GM23338 (cell line): ENCODE measurements at regions not wholly inside any gene's neighbourhood (a gene's known extent, or its start where the extent isn't known, plus 50 kb on each side); places are given as distances from the start of the nearest gene placed in this dataset.

ENCODE experiments used
- ATAC-seq: fragments of 200-7000 bp; cut with Tn5 transposase; 3 replicates; pipeline ENCODE4 v1.9.1; 2020
- DNase-seq: peaks from one replicate; pipeline ENCODE4 v3.0.0-alpha.2; 2015; ENCODE audit warnings: low spot score
- H2AFZ ChIP-seq: fragments of 200-600 bp; sonication (generic); 2 replicates; pipeline ENCODE4 v1.8.0; 2016; ENCODE audit warnings: antibody characterized with exemption, mild to moderate bottlenecking, moderate library complexity
- H3F3A ChIP-seq: fragments of 200-600 bp; sonication (generic); replicated peaks from 2 replicates; pipeline ENCODE4 v1.8.0; 2017; ENCODE audit warnings: antibody characterized with exemption, mixed run types, low read depth
- H3K27ac ChIP-seq: fragments of 200-600 bp; sonication (generic); 2 replicates; pipeline ENCODE4 v1.6.1; 2016; ENCODE audit warnings: low read depth
- H3K27me3 ChIP-seq: fragments of 200-600 bp; sonication (generic); 2 replicates; pipeline ENCODE4 v1.8.0; 2016; ENCODE audit warnings: mild to moderate bottlenecking, mixed run types, moderate library complexity; ENCODE audit not compliant: insufficient read depth
- H3K36me3 ChIP-seq: fragments of 200-600 bp; sonication (generic); 2 replicates; pipeline ENCODE4 v1.8.0; 2016; ENCODE audit warnings: mild to moderate bottlenecking; ENCODE audit not compliant: insufficient read depth
- H3K4me1 ChIP-seq: fragments of 200-600 bp; sonication (generic); 2 replicates; pipeline ENCODE4 v1.8.0; 2016; ENCODE audit warnings: mild to moderate bottlenecking, moderate library complexity; ENCODE audit not compliant: insufficient read depth
- H3K4me2 ChIP-seq: fragments of 200-600 bp; sonication (generic); 2 replicates; pipeline ENCODE4 v1.7.1; 2017; ENCODE audit warnings: mixed run types
- H3K4me3 ChIP-seq: fragments of 200-600 bp; sonication (generic); 2 replicates; pipeline ENCODE4 v1.6.1; 2016; ENCODE audit warnings: mixed run types
- H3K79me2 ChIP-seq: fragments of 200-600 bp; sonication (generic); replicated peaks from 2 replicates; pipeline ENCODE4 v1.8.0; 2017; ENCODE audit warnings: mild to moderate bottlenecking; ENCODE audit not compliant: insufficient read depth
- H3K9me2 ChIP-seq: fragments of 200-600 bp; sonication (generic); 2 replicates; pipeline ENCODE4 v1.8.0; 2017; ENCODE audit not compliant: insufficient read depth
- H4K20me1 ChIP-seq: fragments of 200-600 bp; sonication (generic); replicated peaks from 2 replicates; pipeline ENCODE4 v1.8.0; 2017; ENCODE audit warnings: mild to moderate bottlenecking; ENCODE audit not compliant: insufficient read depth
- H3K27ac Mint-ChIP-seq: 2 replicates; pipeline ENCODE4 v1.8.0; 2020; ENCODE audit warnings: inconsistent platforms, mild to moderate bottlenecking, moderate library complexity, mixed read lengths
- H3K27me3 Mint-ChIP-seq: 3 replicates; pipeline ENCODE4 v1.8.0; 2022; ENCODE audit warnings: low read depth, mild to moderate bottlenecking, moderate library complexity, mixed read lengths, inconsistent platforms; ENCODE audit not compliant: insufficient read depth, poor library complexity
- H3K36me3 Mint-ChIP-seq: 3 replicates; pipeline ENCODE4 v1.8.0; 2021; ENCODE audit warnings: low read depth, mild to moderate bottlenecking, inconsistent platforms, moderate library complexity, mixed read lengths
- H3K4me1 Mint-ChIP-seq: 3 replicates; pipeline ENCODE4 v1.8.0; 2020; ENCODE audit warnings: mild to moderate bottlenecking, inconsistent platforms, mixed read lengths
- H3K4me3 Mint-ChIP-seq: 3 replicates; pipeline ENCODE4 v1.8.0; 2021; ENCODE audit warnings: moderate library complexity, mild to moderate bottlenecking, inconsistent platforms, mixed read lengths
- H3K9me3 Mint-ChIP-seq: 3 replicates; pipeline ENCODE4 v1.8.0; 2020; ENCODE audit warnings: moderate library complexity, mild to moderate bottlenecking, inconsistent platforms, mixed read lengths
- CREB1 ChIP-seq: fragments of 250-450 bp; sonication (Bioruptor Pico); IDR thresholded peaks from 2 replicates; pipeline ENCODE4 v1.5.0; 2020; ENCODE audit warnings: low read depth, mild to moderate bottlenecking, moderate library complexity
- EZH2 ChIP-seq: fragments of 200-600 bp; sonication (generic); IDR thresholded peaks from one replicate; pipeline ENCODE4 v1.8.0; 2017; ENCODE audit warnings: antibody characterized with exemption, mild to moderate bottlenecking, low read depth; ENCODE audit not compliant: unreplicated experiment
- EZH2phosphoT487 ChIP-seq: fragments of 200-600 bp; sonication (generic); IDR thresholded peaks from one replicate; pipeline ENCODE4 v1.8.1; 2018; ENCODE audit warnings: antibody characterized with exemption; ENCODE audit not compliant: unreplicated experiment
- JUNB ChIP-seq: IDR thresholded peaks from one replicate; pipeline ENCODE4 v1.6.1; 2016; ENCODE audit warnings: antibody characterized with exemption; ENCODE audit not compliant: unreplicated experiment
- NANOG ChIP-seq: IDR thresholded peaks from 2 replicates; pipeline ENCODE4 v1.6.1; 2016; ENCODE audit warnings: antibody characterized with exemption, borderline replicate concordance
- POLR2AphosphoS5 ChIP-seq: IDR thresholded peaks from 2 replicates; pipeline ENCODE4 v1.6.1; 2016; ENCODE audit warnings: antibody characterized with exemption, low read depth
- STAT1 ChIP-seq: IDR thresholded peaks from one replicate; pipeline ENCODE4 v1.6.1; 2016; ENCODE audit warnings: antibody characterized with exemption; ENCODE audit not compliant: unreplicated experiment
- ZNF114 ChIP-seq: fragments of 250-450 bp; sonication (Bioruptor Pico); IDR thresholded peaks from 2 replicates; pipeline ENCODE4 v1.5.0; 2020; ENCODE audit warnings: mild to moderate bottlenecking, moderate library complexity
- ZNF331 ChIP-seq: fragments of 250-450 bp; sonication (Bioruptor Pico); IDR thresholded peaks from 2 replicates; pipeline ENCODE4 v1.5.0; 2020; ENCODE audit warnings: low read depth, mild to moderate bottlenecking, moderate library complexity
- TF ChIP-seq, protein P1 (sequence below): IDR thresholded peaks from 2 replicates; pipeline ENCODE4 v1.6.1; 2016; ENCODE audit warnings: antibody characterized with exemption
- TF ChIP-seq, protein P2 (sequence below): fragments of 250-450 bp; sonication (Bioruptor Pico); IDR thresholded peaks from 2 replicates; pipeline ENCODE4 v1.5.0; 2020; ENCODE audit warnings: mild to moderate bottlenecking, moderate library complexity
- TF ChIP-seq, protein P3 (sequence below), 2 experiments: fragments of 200-600 bp in 1 of 2; sonication (generic) in 1 of 2; conservative IDR thresholded peaks; 2 replicates each; pipeline versions ENCODE4 v1.5.1 to v1.6.1; 2016 to 2017; ENCODE audit warnings: antibody characterized with exemption in 2 of 2, low read depth in 2 of 2, mild to moderate bottlenecking in 2 of 2, moderate library complexity in 1 of 2
- TF ChIP-seq, protein P4 (sequence below): IDR thresholded peaks from one replicate; pipeline ENCODE4 v1.6.1; 2018; ENCODE audit warnings: antibody characterized with exemption; ENCODE audit not compliant: unreplicated experiment

DNA sequence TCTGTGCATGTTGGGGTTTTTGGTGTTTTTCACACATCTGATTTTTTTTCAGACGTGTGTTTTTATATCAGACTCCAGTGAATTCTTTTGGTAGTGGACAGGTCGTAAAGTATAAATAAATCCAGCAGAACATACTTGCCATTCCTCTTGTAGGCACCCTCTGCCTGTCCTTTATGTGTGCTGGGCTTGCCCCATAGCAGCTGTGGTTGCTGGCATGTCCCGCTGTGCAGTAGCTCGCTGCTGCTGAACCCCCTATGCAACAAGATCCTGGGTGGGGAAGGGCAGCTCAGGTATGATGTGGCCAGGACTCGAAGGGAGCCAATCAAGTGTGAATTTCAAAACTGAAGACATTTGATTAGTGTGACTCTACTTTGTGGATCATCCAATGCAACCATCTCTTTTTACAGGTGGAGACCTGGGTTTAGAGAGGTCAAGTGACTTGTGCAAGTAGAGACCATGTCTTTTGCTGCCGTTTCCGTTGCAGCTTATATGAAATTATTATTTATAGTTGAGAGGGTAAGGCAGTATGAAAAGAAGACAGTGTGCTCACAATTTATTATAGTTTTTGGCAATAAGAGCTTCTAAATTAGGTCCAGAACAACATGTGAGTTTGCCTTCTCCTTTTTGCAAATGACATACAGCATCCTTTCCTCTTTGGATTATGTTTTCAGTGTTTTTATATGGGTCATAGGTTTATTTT is 350.8 kb upstream of the C2CD4B start:
- peaks cover 2% of the 10 kb centered on the region for H3K27me3 Mint-ChIP-seq
- DNase-seq = no peak

More for the DNA sequence above, 350.8 kb upstream of the C2CD4B start:
- H3K9me2 ChIP-seq = no peaks in the 10 kb centered on the region
- peaks cover 24% of the 10 kb centered on the region for H3K4me1 ChIP-seq
- Mint-ChIP-seq H3K4me1 (peaks cover 35% of the 10 kb centered on the region), H3K27ac (no peak overlapping the region; the same call in 1 of the 2 replicates), H3K4me3 (no peak overlapping the region), H3K36me3 (no peaks in the 10 kb centered on the region), H3K9me3 (no peaks in the 10 kb centered on the region)
- H3K27ac ChIP-seq = no peak overlapping the region
- no peak overlapping the region for H3K4me2 ChIP-seq
- H3K36me3 ChIP-seq = no peaks in the 10 kb centered on the region
- no peaks in the 10 kb centered on the region for H3K27me3 ChIP-seq
- no peaks in the 10 kb centered on the region for H3K79me2 ChIP-seq
- no peaks in the 10 kb centered on the region for H4K20me1 ChIP-seq
- TF ChIP-seq ZNF331 (CRISPR knock-in tag) (no peak), JUNB (no peak), NANOG (no peak), ZNF114 (CRISPR knock-in tag) (no peak), EZH2 (no peak), POLR2AphosphoS5 (no peak), CREB1 (no peak), STAT1 (no peak), EZH2phosphoT487 (no peak)
- TF ChIP-seq, protein P1, sequence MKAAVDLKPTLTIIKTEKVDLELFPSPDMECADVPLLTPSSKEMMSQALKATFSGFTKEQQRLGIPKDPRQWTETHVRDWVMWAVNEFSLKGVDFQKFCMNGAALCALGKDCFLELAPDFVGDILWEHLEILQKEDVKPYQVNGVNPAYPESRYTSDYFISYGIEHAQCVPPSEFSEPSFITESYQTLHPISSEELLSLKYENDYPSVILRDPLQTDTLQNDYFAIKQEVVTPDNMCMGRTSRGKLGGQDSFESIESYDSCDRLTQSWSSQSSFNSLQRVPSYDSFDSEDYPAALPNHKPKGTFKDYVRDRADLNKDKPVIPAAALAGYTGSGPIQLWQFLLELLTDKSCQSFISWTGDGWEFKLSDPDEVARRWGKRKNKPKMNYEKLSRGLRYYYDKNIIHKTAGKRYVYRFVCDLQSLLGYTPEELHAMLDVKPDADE = no peak
- TF ChIP-seq, protein P2, sequence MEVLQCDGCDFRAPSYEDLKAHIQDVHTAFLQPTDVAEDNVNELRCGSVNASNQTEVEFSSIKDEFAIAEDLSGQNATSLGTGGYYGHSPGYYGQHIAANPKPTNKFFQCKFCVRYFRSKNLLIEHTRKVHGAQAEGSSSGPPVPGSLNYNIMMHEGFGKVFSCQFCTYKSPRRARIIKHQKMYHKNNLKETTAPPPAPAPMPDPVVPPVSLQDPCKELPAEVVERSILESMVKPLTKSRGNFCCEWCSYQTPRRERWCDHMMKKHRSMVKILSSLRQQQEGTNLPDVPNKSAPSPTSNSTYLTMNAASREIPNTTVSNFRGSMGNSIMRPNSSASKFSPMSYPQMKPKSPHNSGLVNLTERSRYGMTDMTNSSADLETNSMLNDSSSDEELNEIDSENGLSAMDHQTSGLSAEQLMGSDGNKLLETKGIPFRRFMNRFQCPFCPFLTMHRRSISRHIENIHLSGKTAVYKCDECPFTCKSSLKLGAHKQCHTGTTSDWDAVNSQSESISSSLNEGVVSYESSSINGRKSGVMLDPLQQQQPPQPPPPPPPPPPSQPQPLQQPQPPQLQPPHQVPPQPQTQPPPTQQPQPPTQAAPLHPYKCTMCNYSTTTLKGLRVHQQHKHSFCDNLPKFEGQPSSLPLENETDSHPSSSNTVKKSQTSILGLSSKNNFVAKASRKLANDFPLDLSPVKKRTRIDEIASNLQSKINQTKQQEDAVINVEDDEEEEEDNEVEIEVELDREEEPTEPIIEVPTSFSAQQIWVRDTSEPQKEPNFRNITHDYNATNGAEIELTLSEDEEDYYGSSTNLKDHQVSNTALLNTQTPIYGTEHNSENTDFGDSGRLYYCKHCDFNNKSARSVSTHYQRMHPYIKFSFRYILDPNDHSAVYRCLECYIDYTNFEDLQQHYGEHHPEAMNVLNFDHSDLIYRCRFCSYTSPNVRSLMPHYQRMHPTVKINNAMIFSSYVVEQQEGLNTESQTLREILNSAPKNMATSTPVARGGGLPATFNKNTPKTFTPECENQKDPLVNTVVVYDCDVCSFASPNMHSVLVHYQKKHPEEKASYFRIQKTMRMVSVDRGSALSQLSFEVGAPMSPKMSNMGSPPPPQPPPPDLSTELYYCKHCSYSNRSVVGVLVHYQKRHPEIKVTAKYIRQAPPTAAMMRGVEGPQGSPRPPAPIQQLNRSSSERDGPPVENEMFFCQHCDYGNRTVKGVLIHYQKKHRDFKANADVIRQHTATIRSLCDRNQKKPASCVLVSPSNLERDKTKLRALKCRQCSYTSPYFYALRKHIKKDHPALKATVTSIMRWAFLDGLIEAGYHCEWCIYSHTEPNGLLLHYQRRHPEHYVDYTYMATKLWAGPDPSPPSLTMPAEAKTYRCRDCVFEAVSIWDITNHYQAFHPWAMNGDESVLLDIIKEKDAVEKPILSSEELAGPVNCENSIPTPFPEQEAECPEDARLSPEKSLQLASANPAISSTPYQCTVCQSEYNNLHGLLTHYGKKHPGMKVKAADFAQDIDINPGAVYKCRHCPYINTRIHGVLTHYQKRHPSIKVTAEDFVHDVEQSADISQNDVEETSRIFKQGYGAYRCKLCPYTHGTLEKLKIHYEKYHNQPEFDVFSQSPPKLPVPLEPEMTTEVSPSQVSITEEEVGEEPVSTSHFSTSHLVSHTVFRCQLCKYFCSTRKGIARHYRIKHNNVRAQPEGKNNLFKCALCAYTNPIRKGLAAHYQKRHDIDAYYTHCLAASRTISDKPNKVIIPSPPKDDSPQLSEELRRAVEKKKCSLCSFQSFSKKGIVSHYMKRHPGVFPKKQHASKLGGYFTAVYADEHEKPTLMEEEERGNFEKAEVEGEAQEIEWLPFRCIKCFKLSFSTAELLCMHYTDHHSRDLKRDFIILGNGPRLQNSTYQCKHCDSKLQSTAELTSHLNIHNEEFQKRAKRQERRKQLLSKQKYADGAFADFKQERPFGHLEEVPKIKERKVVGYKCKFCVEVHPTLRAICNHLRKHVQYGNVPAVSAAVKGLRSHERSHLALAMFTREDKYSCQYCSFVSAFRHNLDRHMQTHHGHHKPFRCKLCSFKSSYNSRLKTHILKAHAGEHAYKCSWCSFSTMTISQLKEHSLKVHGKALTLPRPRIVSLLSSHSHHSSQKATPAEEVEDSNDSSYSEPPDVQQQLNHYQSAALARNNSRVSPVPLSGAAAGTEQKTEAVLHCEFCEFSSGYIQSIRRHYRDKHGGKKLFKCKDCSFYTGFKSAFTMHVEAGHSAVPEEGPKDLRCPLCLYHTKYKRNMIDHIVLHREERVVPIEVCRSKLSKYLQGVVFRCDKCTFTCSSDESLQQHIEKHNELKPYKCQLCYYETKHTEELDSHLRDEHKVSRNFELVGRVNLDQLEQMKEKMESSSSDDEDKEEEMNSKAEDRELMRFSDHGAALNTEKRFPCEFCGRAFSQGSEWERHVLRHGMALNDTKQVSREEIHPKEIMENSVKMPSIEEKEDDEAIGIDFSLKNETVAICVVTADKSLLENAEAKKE (CRISPR knock-in tag) = no peak
- TF ChIP-seq, protein P3, sequence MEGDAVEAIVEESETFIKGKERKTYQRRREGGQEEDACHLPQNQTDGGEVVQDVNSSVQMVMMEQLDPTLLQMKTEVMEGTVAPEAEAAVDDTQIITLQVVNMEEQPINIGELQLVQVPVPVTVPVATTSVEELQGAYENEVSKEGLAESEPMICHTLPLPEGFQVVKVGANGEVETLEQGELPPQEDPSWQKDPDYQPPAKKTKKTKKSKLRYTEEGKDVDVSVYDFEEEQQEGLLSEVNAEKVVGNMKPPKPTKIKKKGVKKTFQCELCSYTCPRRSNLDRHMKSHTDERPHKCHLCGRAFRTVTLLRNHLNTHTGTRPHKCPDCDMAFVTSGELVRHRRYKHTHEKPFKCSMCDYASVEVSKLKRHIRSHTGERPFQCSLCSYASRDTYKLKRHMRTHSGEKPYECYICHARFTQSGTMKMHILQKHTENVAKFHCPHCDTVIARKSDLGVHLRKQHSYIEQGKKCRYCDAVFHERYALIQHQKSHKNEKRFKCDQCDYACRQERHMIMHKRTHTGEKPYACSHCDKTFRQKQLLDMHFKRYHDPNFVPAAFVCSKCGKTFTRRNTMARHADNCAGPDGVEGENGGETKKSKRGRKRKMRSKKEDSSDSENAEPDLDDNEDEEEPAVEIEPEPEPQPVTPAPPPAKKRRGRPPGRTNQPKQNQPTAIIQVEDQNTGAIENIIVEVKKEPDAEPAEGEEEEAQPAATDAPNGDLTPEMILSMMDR (conservative IDR thresholded peaks at IDR 0.05; ENCODE audit: low read depth in 2 of 2) = no peak
- TF ChIP-seq, protein P4, sequence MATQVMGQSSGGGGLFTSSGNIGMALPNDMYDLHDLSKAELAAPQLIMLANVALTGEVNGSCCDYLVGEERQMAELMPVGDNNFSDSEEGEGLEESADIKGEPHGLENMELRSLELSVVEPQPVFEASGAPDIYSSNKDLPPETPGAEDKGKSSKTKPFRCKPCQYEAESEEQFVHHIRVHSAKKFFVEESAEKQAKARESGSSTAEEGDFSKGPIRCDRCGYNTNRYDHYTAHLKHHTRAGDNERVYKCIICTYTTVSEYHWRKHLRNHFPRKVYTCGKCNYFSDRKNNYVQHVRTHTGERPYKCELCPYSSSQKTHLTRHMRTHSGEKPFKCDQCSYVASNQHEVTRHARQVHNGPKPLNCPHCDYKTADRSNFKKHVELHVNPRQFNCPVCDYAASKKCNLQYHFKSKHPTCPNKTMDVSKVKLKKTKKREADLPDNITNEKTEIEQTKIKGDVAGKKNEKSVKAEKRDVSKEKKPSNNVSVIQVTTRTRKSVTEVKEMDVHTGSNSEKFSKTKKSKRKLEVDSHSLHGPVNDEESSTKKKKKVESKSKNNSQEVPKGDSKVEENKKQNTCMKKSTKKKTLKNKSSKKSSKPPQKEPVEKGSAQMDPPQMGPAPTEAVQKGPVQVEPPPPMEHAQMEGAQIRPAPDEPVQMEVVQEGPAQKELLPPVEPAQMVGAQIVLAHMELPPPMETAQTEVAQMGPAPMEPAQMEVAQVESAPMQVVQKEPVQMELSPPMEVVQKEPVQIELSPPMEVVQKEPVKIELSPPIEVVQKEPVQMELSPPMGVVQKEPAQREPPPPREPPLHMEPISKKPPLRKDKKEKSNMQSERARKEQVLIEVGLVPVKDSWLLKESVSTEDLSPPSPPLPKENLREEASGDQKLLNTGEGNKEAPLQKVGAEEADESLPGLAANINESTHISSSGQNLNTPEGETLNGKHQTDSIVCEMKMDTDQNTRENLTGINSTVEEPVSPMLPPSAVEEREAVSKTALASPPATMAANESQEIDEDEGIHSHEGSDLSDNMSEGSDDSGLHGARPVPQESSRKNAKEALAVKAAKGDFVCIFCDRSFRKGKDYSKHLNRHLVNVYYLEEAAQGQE = no peak
- no peak overlapping the region for H2AFZ ChIP-seq
- H3K4me3 ChIP-seq = no peak overlapping the region
- ATAC-seq = peak; percentile 50
- no peaks in the 10 kb centered on the region for H3F3A ChIP-seq
